Right cardiac atrium (tissue), 5 donors: ENCODE measurements at regions not wholly inside any gene's neighbourhood (a gene's known extent, or its start where the extent isn't known, plus 50 kb on each side); places are given as distances from the start of the nearest gene placed in this dataset.

Experiments used
- ATAC-seq, 2 donors: fragments of 200-7000 bp; cut with Tn5 transposase; one replicate each; pipeline versions ENCODE4 v1.8.0 to v1.9.1; 2020; ENCODE audit warnings: moderate library complexity in 2 of 2, mild to moderate bottlenecking in 1 of 2
- DNase-seq, 3 donors: peaks; one replicate each; pipeline ENCODE4 v3.0.0-alpha.2; 2020
- H3K27ac ChIP-seq: one replicate; pipeline ENCODE4 v1.5.1; 2013; ENCODE audit warnings: mild to moderate bottlenecking, low read length, control low read depth, moderate library complexity
- H3K27me3 ChIP-seq: one replicate; pipeline ENCODE4 v1.6.1; 2013; ENCODE audit not compliant: control insufficient read depth, insufficient read depth
- H3K4me1 ChIP-seq: one replicate; pipeline ENCODE4 v1.6.1; 2013; ENCODE audit warnings: low read length; ENCODE audit not compliant: control insufficient read depth, insufficient read depth
- H3K4me3 ChIP-seq: one replicate; pipeline ENCODE4 v1.5.1; 2013; ENCODE audit warnings: low read length, control low read depth
- H3K9me3 ChIP-seq: one replicate; pipeline ENCODE4 v1.6.1; 2013; ENCODE audit warnings: low read length; ENCODE audit not compliant: control insufficient read depth
- WGBS: extraction: QIAGEN DNeasy Blood & Tissue Kit; methylation state at CpG from one replicate; pipeline ENCODE4 v1.1.7; 2013; 5-methylcytosine and 5-hydroxymethylcytosine counted together
- intact Hi-C, 4 donors: fragments of 100-400 bp; cut with DNase I; formaldehyde crosslinking; loops; one replicate each; pipeline versions ENCODE4 v1.11.0 to v1.14.0; 2022 to 2023
- donor health status: healthy with polysubstance abuse.
- donor health status: DM: no; HTN: yes; CAD: no.
- donor health status: DM: no; HTN: no; CAD: no.
- donor health status: DM: no; HTN: yes; CAD: no; lungs with severe emphysema.
- donor health status: DM: yes; HTN: yes; CAD: no.

- Histone ChIP-seq H3K4me1 (no peaks in the 10 kb centered on the region), H3K4me3 (no peak overlapping the region), H3K9me3 (no peaks in the 10 kb centered on the region), H3K27me3 (no peaks in the 10 kb centered on the region), H3K27ac (no peak overlapping the region)
- ATAC-seq (no peak), DNase-seq (no peak)
- 83% methylated on average over 3 of the region's 3 CpGs for WGBS
- intact Hi-C loops, result no loop called here
Measured at GRCh38 chr13:34124666-34125306, 306.8 kb downstream of the RFC3 start.

GRCh38 chr13:34127523-34127922 is 309.6 kb downstream of the RFC3 start:
- WGBS, result 88% methylated on average over 4 of the region's 4 CpGs
- Histone ChIP-seq H3K4me1 (no peaks in the 10 kb centered on the region), H3K27me3 (no peaks in the 10 kb centered on the region), H3K9me3 (no peaks in the 10 kb centered on the region), H3K27ac (no peak overlapping the region), H3K4me3 (no peak overlapping the region)
- intact Hi-C loops, result no loop called here
- ATAC-seq, result no peak
- no peak for DNase-seq

- ATAC-seq, result no peak
- H3K9me3 ChIP-seq, result no peaks in the 10 kb centered on the region
- DNase-seq, result no peak
- intact Hi-C loops, result no loop called here
- no peaks in the 10 kb centered on the region for H3K27me3 ChIP-seq
- no peak overlapping the region for H3K27ac ChIP-seq
- H3K4me1 ChIP-seq, result no peaks in the 10 kb centered on the region
- WGBS, result 85% methylated on average over 3 of the region's 3 CpGs
- no peak overlapping the region for H3K4me3 ChIP-seq
Measured at GRCh38 chr13:34128661-34129060, 310.7 kb downstream of the RFC3 start.

GRCh38 chr13:34129436-34129835 is 311.5 kb downstream of the RFC3 start:
- no peaks in the 10 kb centered on the region for H3K27me3 ChIP-seq
- no peak overlapping the region for H3K4me3 ChIP-seq
- H3K4me1 ChIP-seq, result no peaks in the 10 kb centered on the region
- no peaks in the 10 kb centered on the region for H3K9me3 ChIP-seq
- intact Hi-C loops, result no loop called here
- H3K27ac ChIP-seq, result no peak overlapping the region
- ATAC-seq (no peak), DNase-seq (no peak)

GRCh38 chr13:34137200-34137599 is 319.3 kb downstream of the RFC3 start:
- WGBS, result 90% methylated on average over 2 of the region's 2 CpGs
- Histone ChIP-seq H3K27me3 (no peaks in the 10 kb centered on the region), H3K27ac (no peak overlapping the region), H3K4me3 (no peak overlapping the region), H3K4me1 (no peaks in the 10 kb centered on the region), H3K9me3 (no peaks in the 10 kb centered on the region)
- DNase-seq (no peak), ATAC-seq (no peak)
- intact Hi-C loops, result no loop called here

- no peaks in the 10 kb centered on the region for H3K9me3 ChIP-seq
- no peak for DNase-seq
Measured at GRCh38 chr13:34139660-34140227, 321.8 kb downstream of the RFC3 start.

GRCh38 chr13:34143637-34144036 is 325.7 kb downstream of the RFC3 start:
- Histone ChIP-seq H3K4me1 (no peaks in the 10 kb centered on the region), H3K27me3 (no peaks in the 10 kb centered on the region), H3K27ac (no peak overlapping the region), H3K4me3 (no peak overlapping the region), H3K9me3 (no peaks in the 10 kb centered on the region)
- DNase-seq (no peak), ATAC-seq (no peak)
- WGBS, result 98% methylated on average over 1 of the region's 1 CpG
- intact Hi-C loops, result no loop called here

More at GRCh38 chr13:34139660-34140227, 321.8 kb downstream of the RFC3 start:
- no peak for ATAC-seq
- Histone ChIP-seq H3K27me3 (no peaks in the 10 kb centered on the region), H3K4me1 (no peaks in the 10 kb centered on the region), H3K27ac (no peak overlapping the region), H3K4me3 (no peak overlapping the region)
- intact Hi-C loops, result no loop called here
- 71% methylated on average over 4 of the region's 4 CpGs for WGBS

GRCh38 chr13:34144142-34144541 is 326.2 kb downstream of the RFC3 start:
- Histone ChIP-seq H3K4me3 (no peak overlapping the region), H3K27ac (no peak overlapping the region), H3K9me3 (no peaks in the 10 kb centered on the region), H3K4me1 (no peaks in the 10 kb centered on the region), H3K27me3 (no peaks in the 10 kb centered on the region)
- ATAC-seq (no peak), DNase-seq (no peak)
- 83% methylated on average over 3 of the region's 3 CpGs for WGBS
- intact Hi-C loops, result no loop called here

GRCh38 chr13:34145061-34145460 is 327.1 kb downstream of the RFC3 start:
- Histone ChIP-seq H3K27ac (no peak overlapping the region), H3K27me3 (no peaks in the 10 kb centered on the region), H3K9me3 (no peaks in the 10 kb centered on the region), H3K4me3 (no peak overlapping the region), H3K4me1 (no peaks in the 10 kb centered on the region)
- DNase-seq, result no peak
- no peak for ATAC-seq
- WGBS, result 56% methylated on average over 3 of the region's 3 CpGs
- intact Hi-C loops, result no loop called here

- Histone ChIP-seq H3K9me3 (no peaks in the 10 kb centered on the region), H3K27ac (no peak overlapping the region), H3K4me3 (no peak overlapping the region), H3K27me3 (no peaks in the 10 kb centered on the region), H3K4me1 (no peaks in the 10 kb centered on the region)
- 94% methylated on average over 6 of the region's 6 CpGs for WGBS
- intact Hi-C loops, result no loop called here
- DNase-seq, result no peak
- ATAC-seq, result no peak
Measured at GRCh38 chr13:34148359-34148758, 330.4 kb downstream of the RFC3 start.

GRCh38 chr13:34151885-34152284 is 333.9 kb downstream of the RFC3 start:
- DNase-seq (no peak), ATAC-seq (no peak)
- Histone ChIP-seq H3K27me3 (no peaks in the 10 kb centered on the region), H3K4me3 (no peak overlapping the region), H3K27ac (no peak overlapping the region), H3K4me1 (no peaks in the 10 kb centered on the region), H3K9me3 (no peaks in the 10 kb centered on the region)
- 98% methylated on average over 1 of the region's 1 CpG for WGBS
- intact Hi-C loops, result no loop called here

- no peak for ATAC-seq
- Histone ChIP-seq H3K4me1 (no peaks in the 10 kb centered on the region), H3K27ac (no peak overlapping the region)
Measured at GRCh38 chr13:34152409-34152808, 334.5 kb downstream of the RFC3 start.

More at GRCh38 chr13:34152409-34152808, 334.5 kb downstream of the RFC3 start:
- no peaks in the 10 kb centered on the region for H3K27me3 ChIP-seq
- DNase-seq, result no peak
- intact Hi-C loops, result no loop called here
- 85% methylated on average over 4 of the region's 4 CpGs for WGBS
- H3K4me3 ChIP-seq, result no peak overlapping the region
- H3K9me3 ChIP-seq, result no peaks in the 10 kb centered on the region
